Osteoblast (primary cell): ENCODE measurements at regions not wholly inside any gene's neighbourhood (a gene's known extent, or its start where the extent isn't known, plus 50 kb on each side); places are given as distances from the start of the nearest gene placed in this dataset.

Experiments used
- DNase-seq: peaks from one replicate; pipeline ENCODE4 v3.0.0; 2011; ENCODE audit warnings: low spot score, mixed read lengths; ENCODE audit not compliant: insufficient read length; ENCODE audit errors: missing footprints
- H2AFZ ChIP-seq: 2 replicates; pipeline ENCODE4 v1.6.0; 2011; ENCODE audit warnings: mild to moderate bottlenecking, low read length
- H3K27ac ChIP-seq: 2 replicates; pipeline ENCODE4 v1.5.1; 2011; ENCODE audit warnings: mild to moderate bottlenecking, low read depth, low read length, moderate library complexity
- H3K27me3 ChIP-seq: 2 replicates; pipeline ENCODE4 v1.6.0; 2012; ENCODE audit warnings: mild to moderate bottlenecking, control low read depth, inconsistent platforms, low read length, moderate library complexity; ENCODE audit not compliant: insufficient read depth
- H3K36me3 ChIP-seq: 2 replicates; pipeline ENCODE4 v1.5.1; 2011; ENCODE audit warnings: mild to moderate bottlenecking, low read length, control low read depth, moderate library complexity; ENCODE audit not compliant: insufficient read depth
- H3K4me1 ChIP-seq: 2 replicates; pipeline ENCODE4 v1.5.1; 2011; ENCODE audit warnings: mild to moderate bottlenecking, low read length, control low read depth, moderate library complexity; ENCODE audit not compliant: insufficient read depth
- H3K4me2 ChIP-seq: 2 replicates; pipeline ENCODE4 v1.6.0; 2011; ENCODE audit warnings: mild to moderate bottlenecking, low read length; ENCODE audit not compliant: insufficient read depth
- H3K4me3 ChIP-seq: fragments of 200-600 bp; sonication (generic); 3 replicates; pipeline ENCODE4 v1.5.1; 2012; ENCODE audit warnings: mild to moderate bottlenecking, low read length, inconsistent platforms; ENCODE audit not compliant: insufficient read depth
- H3K79me2 ChIP-seq: 2 replicates; pipeline ENCODE4 v1.6.0; 2012; ENCODE audit warnings: mild to moderate bottlenecking, low read length, control low read depth, inconsistent platforms; ENCODE audit not compliant: insufficient read depth
- H3K9me3 ChIP-seq: 2 replicates; pipeline ENCODE4 v1.5.1; 2011; ENCODE audit warnings: low read depth, low read length, control low read depth
- H4K20me1 ChIP-seq: 2 replicates; pipeline ENCODE4 v1.6.0; 2012; ENCODE audit warnings: mild to moderate bottlenecking, low read length, control low read depth; ENCODE audit not compliant: insufficient read depth
- TF ChIP-seq, protein P1 (sequence below): IDR thresholded peaks from 2 replicates; pipeline ENCODE4 v1.5.1; 2011; ENCODE audit warnings: mild to moderate bottlenecking, low read depth, low read length, moderate library complexity; ENCODE audit errors: extremely low read depth

DNA sequence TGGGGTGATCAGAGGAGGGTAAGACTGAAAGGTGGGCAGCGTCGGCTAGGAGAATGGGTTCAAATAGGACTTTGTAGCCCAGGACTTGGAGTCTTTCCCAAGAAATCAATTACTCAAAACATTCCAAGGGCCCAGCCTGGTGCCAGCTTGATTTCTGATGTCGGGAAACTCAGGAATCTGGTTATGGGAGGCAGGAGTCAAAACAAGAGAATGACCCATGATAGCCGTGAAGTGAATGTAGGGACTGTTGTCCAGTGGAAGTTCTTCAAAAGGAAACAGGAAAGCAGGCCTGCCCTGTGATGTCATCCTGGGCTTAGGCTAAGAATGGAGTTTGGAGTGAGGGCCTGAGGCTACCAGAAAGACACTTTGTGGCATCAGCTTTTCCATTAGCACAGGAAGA is 67.4 kb upstream of the SLC14A2 start:
- Histone ChIP-seq H3K27me3 (peaks cover 13% of the 10 kb centered on the region), H3K36me3 (no peaks in the 10 kb centered on the region), H3K9me3 (no peaks in the 10 kb centered on the region), H3K27ac (no peak overlapping the region), H4K20me1 (no peaks in the 10 kb centered on the region), H3K4me1 (no peaks in the 10 kb centered on the region), H3K4me2 (no peak overlapping the region), H3K79me2 (no peaks in the 10 kb centered on the region), H3K4me3 (no peak overlapping the region), H2AFZ (no peak overlapping the region)
- DNase-seq: no peak
- TF ChIP-seq, protein P1, sequence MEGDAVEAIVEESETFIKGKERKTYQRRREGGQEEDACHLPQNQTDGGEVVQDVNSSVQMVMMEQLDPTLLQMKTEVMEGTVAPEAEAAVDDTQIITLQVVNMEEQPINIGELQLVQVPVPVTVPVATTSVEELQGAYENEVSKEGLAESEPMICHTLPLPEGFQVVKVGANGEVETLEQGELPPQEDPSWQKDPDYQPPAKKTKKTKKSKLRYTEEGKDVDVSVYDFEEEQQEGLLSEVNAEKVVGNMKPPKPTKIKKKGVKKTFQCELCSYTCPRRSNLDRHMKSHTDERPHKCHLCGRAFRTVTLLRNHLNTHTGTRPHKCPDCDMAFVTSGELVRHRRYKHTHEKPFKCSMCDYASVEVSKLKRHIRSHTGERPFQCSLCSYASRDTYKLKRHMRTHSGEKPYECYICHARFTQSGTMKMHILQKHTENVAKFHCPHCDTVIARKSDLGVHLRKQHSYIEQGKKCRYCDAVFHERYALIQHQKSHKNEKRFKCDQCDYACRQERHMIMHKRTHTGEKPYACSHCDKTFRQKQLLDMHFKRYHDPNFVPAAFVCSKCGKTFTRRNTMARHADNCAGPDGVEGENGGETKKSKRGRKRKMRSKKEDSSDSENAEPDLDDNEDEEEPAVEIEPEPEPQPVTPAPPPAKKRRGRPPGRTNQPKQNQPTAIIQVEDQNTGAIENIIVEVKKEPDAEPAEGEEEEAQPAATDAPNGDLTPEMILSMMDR: no peak

DNA sequence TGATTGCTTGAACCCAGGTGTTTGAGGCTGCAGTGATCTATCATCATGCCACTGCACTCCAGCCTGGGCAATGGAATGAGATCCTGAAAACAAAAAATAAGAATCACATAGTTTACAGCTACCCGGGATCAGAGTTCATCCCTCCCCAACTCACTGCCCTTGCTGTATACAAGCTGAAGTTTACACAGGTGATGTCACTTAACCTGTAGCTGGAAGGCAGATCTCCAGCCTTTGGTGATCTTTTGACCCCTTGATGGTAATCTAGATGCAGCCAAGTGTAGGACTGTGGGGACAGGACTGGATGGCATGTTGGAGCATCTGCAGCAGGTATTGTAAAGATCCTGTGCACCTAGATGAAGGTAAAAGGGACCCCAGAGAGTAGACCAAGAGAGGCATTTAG is 66.7 kb upstream of the SLC14A2 start:
- Histone ChIP-seq H3K27me3 (peaks cover 16% of the 10 kb centered on the region), H3K4me1 (no peaks in the 10 kb centered on the region), H3K27ac (no peak overlapping the region), H3K36me3 (no peaks in the 10 kb centered on the region), H3K9me3 (no peaks in the 10 kb centered on the region), H2AFZ (no peak overlapping the region), H3K4me2 (no peak overlapping the region), H4K20me1 (no peaks in the 10 kb centered on the region), H3K79me2 (no peaks in the 10 kb centered on the region), H3K4me3 (no peak overlapping the region)
- TF ChIP-seq, protein P1: no peak
- no peak for DNase-seq

DNA sequence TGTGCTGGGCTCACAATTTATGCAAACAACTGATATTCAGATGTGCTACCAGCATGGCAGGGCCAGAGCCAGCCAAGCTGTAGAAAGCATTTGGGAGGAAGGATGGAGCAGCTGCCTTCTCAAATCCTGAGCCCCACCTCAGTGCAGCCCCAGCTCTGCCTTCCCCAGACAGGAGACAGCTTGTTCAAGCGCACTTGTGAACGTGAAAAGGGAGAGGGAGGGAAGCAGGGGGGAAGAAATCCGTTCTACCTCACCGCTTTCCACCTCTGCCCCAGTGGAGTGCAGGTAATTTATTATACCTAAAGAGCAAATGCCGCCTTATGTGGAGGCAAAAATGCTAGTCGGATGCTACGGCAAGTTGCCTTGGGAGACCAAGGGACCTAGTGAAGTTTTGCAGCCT is 66.0 kb upstream of the SLC14A2 start:
- no peak for DNase-seq

DNA sequence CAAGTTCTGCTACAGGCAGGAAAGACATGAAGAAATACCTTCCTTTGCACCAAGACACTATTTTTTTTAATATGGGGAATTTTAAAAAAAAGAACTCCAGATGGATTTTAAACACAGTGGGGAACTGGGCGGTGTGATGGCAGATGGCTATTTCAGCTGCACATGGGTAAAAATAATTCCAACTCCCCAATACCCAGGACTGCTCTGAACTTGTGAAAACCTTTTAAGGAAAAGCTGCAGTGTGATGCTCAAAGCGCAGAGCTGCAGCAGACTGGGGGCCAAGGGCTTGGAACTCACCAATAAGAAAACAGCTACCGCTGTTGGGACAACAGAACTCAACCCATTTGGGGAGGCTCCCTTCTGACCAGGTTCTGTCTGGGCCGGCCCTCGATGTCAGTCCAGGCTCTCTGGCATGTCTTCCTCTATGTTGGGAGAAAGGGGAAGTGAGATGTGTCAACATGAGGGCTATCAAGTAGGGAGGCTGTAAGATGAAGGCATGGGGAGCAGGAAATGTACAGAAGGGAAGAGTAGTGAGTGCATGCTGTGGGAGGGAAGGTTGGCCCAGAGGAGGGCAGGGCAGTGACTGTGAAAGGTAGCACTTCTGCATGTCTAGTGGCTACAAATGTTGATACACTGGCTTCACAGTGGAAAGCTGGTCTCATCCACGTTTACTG is 64.0 kb upstream of the SLC14A2 start:
- no peaks in the 10 kb centered on the region for H3K36me3 ChIP-seq
- H3K4me2 ChIP-seq: no peak overlapping the region
- TF ChIP-seq, protein P1: no peak
- no peaks in the 10 kb centered on the region for H4K20me1 ChIP-seq
- no peaks in the 10 kb centered on the region for H3K9me3 ChIP-seq
- H3K4me3 ChIP-seq: no peak overlapping the region
- H3K27ac ChIP-seq: no peak overlapping the region
- H3K4me1 ChIP-seq: no peaks in the 10 kb centered on the region
- H2AFZ ChIP-seq: no peak overlapping the region
- H3K79me2 ChIP-seq: no peaks in the 10 kb centered on the region
- no peak for DNase-seq
- peaks cover 24% of the 10 kb centered on the region for H3K27me3 ChIP-seq

More for the DNA sequence above, 66.0 kb upstream of the SLC14A2 start:
- Histone ChIP-seq H3K9me3 (no peaks in the 10 kb centered on the region), H3K27me3 (peaks cover 16% of the 10 kb centered on the region), H4K20me1 (no peaks in the 10 kb centered on the region), H3K27ac (no peak overlapping the region), H3K4me1 (no peaks in the 10 kb centered on the region), H3K79me2 (no peaks in the 10 kb centered on the region), H2AFZ (no peak overlapping the region), H3K4me2 (no peak overlapping the region), H3K36me3 (no peaks in the 10 kb centered on the region), H3K4me3 (no peak overlapping the region)
- TF ChIP-seq, protein P1: no peak
